ENCODE measurements at regions not wholly inside any gene's neighbourhood (a gene's known extent, or its start where the extent isn't known, plus 50 kb on each side); places are given as distances from the start of the nearest gene placed in this dataset.

- DNase-seq (ENCODE audit: low read depth): peak; percentile 69
Measured at GRCh38 chr4:24419181-24420034, 164.9 kb downstream of the DHX15 start.

GRCh38 chr4:24417206-24417605, 167.1 kb downstream of the DHX15 start:
- DNase-seq (ENCODE audit: low read depth): no peak

- no peak for DNase-seq (ENCODE audit: low read depth)
Measured at GRCh38 chr4:24416293-24416692, 168.1 kb downstream of the DHX15 start.

- DNase-seq (ENCODE audit: low read depth): no peak
Measured at GRCh38 chr4:24413311-24413784, 171.0 kb downstream of the DHX15 start.

GRCh38 chr4:24411806-24412205, 172.5 kb downstream of the DHX15 start:
- no peak for DNase-seq (ENCODE audit: low read depth)

- DNase-seq (ENCODE audit: low read depth): no peak
Measured at GRCh38 chr4:24411299-24411698, 173.1 kb downstream of the DHX15 start.

GRCh38 chr4:24408640-24409039, 175.7 kb downstream of the DHX15 start:
- no peak for DNase-seq (ENCODE audit: low read depth)

GRCh38 chr4:24405926-24406325, 178.4 kb downstream of the DHX15 start:
- no peak for DNase-seq (ENCODE audit: low read depth)

GRCh38 chr4:24405341-24405740, 179.0 kb downstream of the DHX15 start:
- no peak for DNase-seq (ENCODE audit: low read depth)

GRCh38 chr4:24404281-24404680, 180.1 kb downstream of the DHX15 start:
- DNase-seq (ENCODE audit: low read depth): no peak

- no peak for DNase-seq (ENCODE audit: low read depth)
Measured at GRCh38 chr4:24403265-24403664, 181.1 kb downstream of the DHX15 start.

GRCh38 chr4:24400537-24400936, 183.8 kb downstream of the DHX15 start:
- no peak for DNase-seq (ENCODE audit: low read depth)

- DNase-seq (ENCODE audit: low read depth): no peak
Measured at GRCh38 chr4:24396988-24397387, 187.4 kb downstream of the DHX15 start.

GRCh38 chr4:24395937-24396336, 188.4 kb downstream of the DHX15 start:
- DNase-seq (ENCODE audit: low read depth): no peak

- peak; percentile 86 for DNase-seq (ENCODE audit: low read depth)
Measured at GRCh38 chr4:24394041-24394440, 190.3 kb downstream of the DHX15 start.

GRCh38 chr4:24392613-24393012, 191.7 kb downstream of the DHX15 start:
- no peak for DNase-seq (ENCODE audit: low read depth)

GRCh38 chr4:24382381-24382780, 202.0 kb downstream of the DHX15 start:
- peak; percentile 82 for DNase-seq (ENCODE audit: low read depth)

- DNase-seq (ENCODE audit: low read depth): no peak
Measured at GRCh38 chr4:24380957-24381665, 203.2 kb downstream of the DHX15 start.

GRCh38 chr4:24373704-24374103, 210.7 kb downstream of the DHX15 start:
- no peak for DNase-seq (ENCODE audit: low read depth)

GRCh38 chr4:24372881-24373280, 211.5 kb downstream of the DHX15 start:
- no peak for DNase-seq (ENCODE audit: low read depth)

GRCh38 chr4:24372341-24372740, 212.0 kb downstream of the DHX15 start:
- no peak for DNase-seq (ENCODE audit: low read depth)

- DNase-seq (ENCODE audit: low read depth): no peak
Measured at GRCh38 chr4:24370421-24370820, 213.9 kb downstream of the DHX15 start.

- no peak for DNase-seq (ENCODE audit: low read depth)
Measured at GRCh38 chr4:24369507-24370029, 214.8 kb downstream of the DHX15 start.

Data from M059J (cell line).